NAMALWA (cell line): ENCODE measurements at regions not wholly inside any gene's neighbourhood (a gene's known extent, or its start where the extent isn't known, plus 50 kb on each side); places are given as distances from the start of the nearest gene placed in this dataset.
"Not testable (repeated sequence)": the region's sequence is repeated elsewhere in the genome, so short reads cannot be mapped to it uniquely, and the experiment has no call there.

ENCODE experiments used
- DNase-seq: peaks from one replicate; pipeline ENCODE4 v3.0.0-alpha.2; 2015; ENCODE audit warnings: low spot score

- no peak for DNase-seq
These were observed 117.9 kb downstream of the GPCPD1 start for GRCh38 chr20:5492937-5493336.

GRCh38 chr20:5491455-5491854 is 119.4 kb downstream of the GPCPD1 start:
- DNase-seq = no peak

- DNase-seq = no peak
These were observed 121.2 kb downstream of the GPCPD1 start for GRCh38 chr20:5489601-5490000.

- no peak for DNase-seq
These were observed 122.0 kb downstream of the GPCPD1 start for GRCh38 chr20:5488823-5489222.

- no peak for DNase-seq
These were observed 124.3 kb downstream of the GPCPD1 start for GRCh38 chr20:5486377-5487054.

- DNase-seq = no peak
These were observed 125.9 kb downstream of the GPCPD1 start for GRCh38 chr20:5484926-5485325.

GRCh38 chr20:5484346-5484745 is 126.5 kb downstream of the GPCPD1 start:
- DNase-seq = no peak

- no peak for DNase-seq
These were observed 128.0 kb downstream of the GPCPD1 start for GRCh38 chr20:5482791-5483190.

- no peak for DNase-seq
These were observed 128.9 kb downstream of the GPCPD1 start for GRCh38 chr20:5481872-5482271.

- DNase-seq = no peak
These were observed 129.8 kb downstream of the GPCPD1 start for GRCh38 chr20:5480824-5481600.

GRCh38 chr20:5474646-5475550 is 135.9 kb downstream of the GPCPD1 start:
- no peak for DNase-seq

GRCh38 chr20:5471866-5472265 is 138.9 kb downstream of the GPCPD1 start:
- DNase-seq = not testable (repeated sequence)

GRCh38 chr20:5471368-5471767 is 139.4 kb downstream of the GPCPD1 start:
- no peak for DNase-seq

GRCh38 chr20:5470943-5471342 is 139.9 kb downstream of the GPCPD1 start:
- DNase-seq = no peak

- no peak for DNase-seq
These were observed 140.3 kb downstream of the GPCPD1 start for GRCh38 chr20:5470458-5470857.

- no peak for DNase-seq
These were observed 141.7 kb downstream of the GPCPD1 start for GRCh38 chr20:5469111-5469510.

- no peak for DNase-seq
These were observed 143.7 kb downstream of the GPCPD1 start for GRCh38 chr20:5467086-5467485.

GRCh38 chr20:5465604-5465927 is 145.2 kb downstream of the GPCPD1 start:
- DNase-seq = no peak

- DNase-seq = no peak
These were observed 145.8 kb downstream of the GPCPD1 start for GRCh38 chr20:5464901-5465603.

GRCh38 chr20:5463007-5463686 is 146.4 kb upstream of the PROKR2 start:
- no peak for DNase-seq

GRCh38 chr20:5453745-5454144 is 137.0 kb upstream of the PROKR2 start:
- not testable (repeated sequence) for DNase-seq
